Non-pigmented ciliary epithelial cell (primary cell): ENCODE measurements at regions not wholly inside any gene's neighbourhood (a gene's known extent, or its start where the extent isn't known, plus 50 kb on each side); places are given as distances from the start of the nearest gene placed in this dataset.

Experiments used
- DNase-seq: peaks from one replicate; pipeline ENCODE4 v3.0.0-alpha.2; 2010; ENCODE audit warnings: low read depth

DNA sequence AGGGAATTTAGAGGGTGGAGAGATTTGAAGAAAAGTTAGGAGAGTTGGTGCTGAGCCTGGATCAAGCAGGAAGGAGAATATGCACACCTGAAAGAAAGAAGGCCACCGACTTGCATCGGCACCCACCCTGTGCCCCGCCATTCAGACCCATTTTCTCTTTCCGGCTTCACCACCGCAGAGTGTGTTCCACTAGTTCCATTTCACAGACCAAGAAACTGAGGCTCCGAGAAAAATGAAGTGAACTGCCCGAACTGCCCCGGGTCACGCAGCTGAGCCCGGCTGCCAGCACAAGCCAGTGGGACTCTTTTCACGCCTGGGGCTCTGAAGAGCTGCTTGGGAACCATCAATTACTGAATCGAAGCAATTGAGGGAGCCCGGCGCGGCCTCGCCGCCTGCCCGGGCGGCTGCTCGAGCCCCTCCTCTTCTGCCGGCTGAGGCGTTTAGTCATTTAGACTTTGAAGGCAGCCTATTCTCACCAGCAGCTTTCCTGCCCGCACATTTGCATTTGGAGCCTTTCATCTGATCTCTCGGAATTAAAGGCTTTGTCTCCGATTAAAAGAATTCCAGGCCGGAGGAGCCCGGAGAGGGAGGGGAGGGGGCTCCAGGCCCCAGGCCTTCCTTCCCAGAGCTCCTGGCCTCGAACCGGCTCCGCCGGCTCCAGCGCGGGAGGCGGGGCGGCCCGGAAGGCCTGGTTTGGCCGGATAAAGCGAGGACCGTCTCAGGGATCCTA lies 140.2 kb upstream of the PJA1 start:
- DNase-seq, result no peak

DNA sequence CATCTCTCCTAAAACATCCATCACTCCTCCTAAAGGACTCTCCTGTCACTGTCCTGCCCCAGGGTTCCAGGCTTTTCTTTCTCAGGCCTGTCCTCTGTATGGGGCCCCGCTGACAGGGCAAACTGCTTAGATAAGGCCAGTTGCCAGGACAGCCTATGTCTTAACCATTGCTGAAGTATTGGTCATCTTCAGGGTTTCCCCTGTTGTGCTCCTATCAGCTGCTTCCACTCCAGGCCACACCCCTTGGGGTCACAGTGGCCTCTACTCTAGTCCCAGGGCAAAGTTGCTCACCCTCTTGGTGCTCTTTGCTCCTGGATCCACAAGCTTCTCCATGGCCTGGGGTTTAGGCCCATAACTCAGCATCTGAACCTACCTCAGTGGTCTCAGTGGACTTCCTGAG lies 138.0 kb upstream of the PJA1 start:
- no peak for DNase-seq

DNA sequence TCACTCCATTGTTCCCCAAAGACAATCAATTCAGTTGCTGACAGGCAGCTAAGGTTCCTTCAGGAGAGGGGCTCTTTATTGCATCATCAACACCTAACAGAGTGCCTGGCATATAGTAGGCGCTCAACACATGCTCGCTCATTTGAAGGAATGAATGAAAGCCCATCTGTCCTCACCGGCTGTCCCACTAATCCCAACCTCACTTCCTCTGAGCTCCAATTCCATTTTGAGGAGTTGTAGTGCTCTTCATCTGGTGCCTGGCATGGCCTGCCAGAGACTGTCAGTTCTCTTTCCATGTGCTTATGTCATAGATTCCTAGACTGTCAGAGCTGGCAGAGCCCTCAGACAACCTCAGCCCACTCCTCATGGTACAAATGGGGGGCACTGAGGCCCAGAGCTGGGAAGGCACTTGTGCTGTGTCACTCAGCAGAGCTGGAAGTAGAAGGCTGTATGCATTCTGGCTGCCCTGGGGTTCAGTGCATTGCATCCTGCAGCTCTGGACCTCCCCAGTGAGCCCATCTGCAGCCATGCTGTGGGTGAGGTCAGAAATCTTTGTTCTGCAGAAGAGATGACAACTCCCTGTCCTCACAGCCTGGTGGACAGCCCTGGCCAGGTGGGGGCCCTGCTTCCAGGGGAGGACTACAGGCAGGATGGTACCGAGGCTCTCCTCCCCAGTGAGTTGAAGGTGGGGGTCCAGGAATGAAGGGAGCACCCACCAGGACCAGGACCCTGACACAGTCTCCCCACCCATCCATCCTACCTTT lies 134.9 kb upstream of the PJA1 start:
- no peak for DNase-seq

DNA sequence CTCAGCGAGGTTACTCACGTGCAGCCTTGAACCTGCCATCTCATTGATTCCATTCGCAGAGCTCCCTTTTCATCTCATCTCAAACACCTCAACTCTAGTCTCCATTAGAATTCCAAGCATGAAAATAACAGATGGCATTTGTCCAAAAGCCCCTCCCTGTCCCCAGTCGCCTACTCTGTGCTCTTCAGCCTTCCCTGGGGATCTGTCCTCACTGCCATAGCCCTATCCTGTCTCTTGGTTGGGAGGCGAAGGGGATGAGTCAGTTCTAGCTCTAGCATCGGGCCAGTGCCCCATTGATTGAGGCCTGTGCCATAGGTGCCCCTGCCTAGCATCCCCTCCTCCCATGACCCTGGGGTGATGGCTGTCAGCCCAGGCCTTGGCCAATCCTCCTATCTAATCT lies 134.0 kb upstream of the PJA1 start:
- no peak for DNase-seq

DNA sequence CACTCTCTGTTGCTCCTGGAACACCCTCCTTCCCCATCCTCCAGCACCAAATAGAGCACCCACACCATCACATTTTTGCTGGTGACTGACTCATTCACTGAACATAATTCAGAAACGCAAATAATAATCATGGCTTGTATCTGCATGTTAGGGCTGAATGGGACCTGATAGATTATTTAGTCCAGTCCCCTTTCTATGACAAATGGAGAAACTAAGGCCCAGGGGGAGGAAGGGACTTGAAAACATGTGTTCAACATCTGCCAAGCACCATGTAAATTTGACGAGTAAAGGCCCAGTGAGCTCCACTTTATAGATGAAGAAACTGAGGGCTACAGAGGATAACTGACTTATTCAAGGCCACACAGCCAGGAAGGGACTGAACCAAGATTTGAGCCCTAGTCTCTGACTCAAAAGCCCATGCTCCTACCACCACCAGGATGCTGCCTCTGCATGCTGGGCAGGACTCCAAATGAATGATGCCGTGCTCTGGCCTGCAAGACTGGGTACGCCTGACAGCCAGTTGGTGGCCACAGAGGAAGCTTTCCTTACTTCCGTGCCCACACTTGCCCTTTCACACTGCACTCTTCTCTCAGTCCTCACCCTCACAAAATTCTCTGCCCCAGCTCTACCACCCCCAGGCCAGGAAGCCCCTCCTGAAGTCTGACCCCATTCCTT lies 133.3 kb upstream of the PJA1 start:
- DNase-seq, result no peak

DNA sequence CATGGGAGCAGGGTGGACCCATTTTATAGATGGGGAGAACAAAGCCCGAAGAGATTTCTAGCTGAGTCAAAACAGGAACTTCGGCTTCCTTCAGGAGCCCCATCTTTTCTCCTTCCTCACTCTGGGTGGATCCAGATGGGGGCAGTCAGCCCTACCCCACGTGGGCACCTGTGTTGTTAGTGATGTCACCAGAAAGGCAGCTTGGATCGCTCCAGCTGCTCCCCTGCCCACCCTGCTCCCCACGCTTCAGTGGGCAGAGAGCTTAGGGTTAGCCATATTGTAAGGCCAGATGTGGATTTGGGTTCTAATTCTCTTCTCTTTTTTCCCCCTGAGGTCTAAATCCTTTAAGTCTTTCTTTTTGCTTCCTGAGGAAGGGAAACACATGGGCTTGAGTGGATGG lies 132.3 kb upstream of the PJA1 start:
- DNase-seq, result no peak

DNA sequence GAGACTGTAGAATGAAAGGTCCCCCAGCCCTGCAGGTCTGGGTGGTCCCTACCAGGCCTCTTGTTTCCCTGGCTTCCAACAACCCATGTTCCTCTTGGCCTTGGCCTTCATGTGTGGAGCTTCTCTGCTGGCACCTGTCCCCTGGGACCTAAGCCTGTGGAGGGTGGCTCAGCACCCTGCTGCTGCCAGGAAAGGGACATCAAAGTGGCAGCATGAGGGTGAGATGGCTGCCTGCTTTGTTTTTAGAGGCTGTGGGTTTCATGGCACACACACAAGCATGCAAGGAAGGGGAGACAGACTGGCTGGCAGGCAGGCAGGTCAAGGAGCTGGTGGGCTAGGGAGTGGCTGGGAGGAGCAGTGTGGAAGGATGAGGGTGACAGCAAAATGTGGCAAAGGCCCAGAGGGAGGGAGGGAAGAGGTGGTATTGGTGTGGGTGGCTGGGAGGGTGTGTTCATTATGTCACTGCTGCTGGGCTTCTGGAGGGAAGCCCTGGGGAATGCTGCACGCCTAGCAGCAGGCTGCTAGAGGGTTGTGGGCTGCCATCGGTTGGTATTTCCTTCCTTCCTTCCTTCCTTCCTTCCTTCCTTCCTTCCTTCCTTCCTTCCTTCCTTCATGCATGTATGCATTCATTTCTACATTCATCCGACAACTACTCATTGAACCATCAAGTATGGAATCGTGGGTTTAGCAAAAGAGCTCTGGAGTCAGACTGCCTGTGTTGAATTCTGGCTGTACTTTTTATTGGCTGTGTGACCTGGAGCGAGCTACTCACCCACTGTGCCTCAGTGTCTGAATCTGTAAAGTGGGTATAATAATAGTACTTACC lies 128.7 kb upstream of the PJA1 start:
- no peak for DNase-seq

DNA sequence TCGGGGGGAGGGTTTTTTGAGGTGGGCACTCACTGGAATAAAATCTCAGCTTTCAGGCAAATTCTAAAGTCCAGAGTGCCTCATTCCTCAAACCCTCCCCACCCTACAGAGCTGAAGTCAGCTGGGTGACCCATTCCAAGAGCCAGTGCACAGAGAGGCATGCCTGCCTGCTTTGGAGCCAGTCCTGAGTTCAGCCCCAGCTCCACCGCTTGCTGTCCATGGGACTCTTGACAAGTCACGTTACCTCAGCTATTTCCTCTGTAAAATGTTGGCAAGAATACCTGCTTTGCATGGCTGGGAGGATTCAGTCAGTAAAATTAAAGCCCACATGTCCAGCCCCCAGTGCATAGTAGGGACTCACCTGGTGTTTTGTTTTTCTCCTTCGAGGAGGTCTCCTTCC lies 125.9 kb upstream of the PJA1 start:
- DNase-seq, result no peak

DNA sequence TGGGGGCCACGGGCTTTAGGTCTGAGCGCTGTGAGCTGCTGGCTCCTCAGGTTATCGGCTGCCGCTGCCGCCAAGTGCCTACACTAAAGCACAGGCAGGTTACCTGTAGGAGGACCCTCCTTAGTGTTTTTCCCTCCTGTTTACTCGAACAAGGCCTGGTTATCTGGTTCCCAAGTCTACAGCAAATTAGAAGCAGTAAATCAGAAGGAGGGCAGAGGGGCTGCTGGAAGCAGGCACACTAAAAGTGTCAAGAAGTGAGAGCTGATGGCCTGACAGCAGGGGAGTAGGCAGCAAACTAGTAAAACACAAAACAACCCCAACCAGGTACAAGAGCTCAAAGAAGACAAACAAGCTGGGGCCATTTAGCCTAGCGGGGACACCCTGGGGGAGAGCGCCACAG lies 125.0 kb upstream of the PJA1 start:
- DNase-seq, result no peak

DNA sequence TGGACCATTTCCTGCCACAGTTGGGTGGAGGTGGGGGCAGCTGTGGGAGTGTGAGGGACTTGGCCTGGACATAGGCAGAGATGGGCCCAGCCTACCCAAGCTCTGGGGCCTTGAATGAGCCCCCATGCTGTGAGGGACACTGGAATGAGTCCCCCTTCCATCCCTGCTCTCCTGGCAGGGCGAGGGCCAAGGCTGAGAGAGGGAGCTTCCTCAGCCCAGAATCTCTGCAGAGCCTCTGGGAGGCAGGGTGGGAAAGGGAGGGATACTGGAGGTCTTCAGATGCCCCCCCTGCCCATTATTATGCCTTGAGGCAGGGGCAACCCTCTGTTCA lies 124.5 kb upstream of the PJA1 start:
- no peak for DNase-seq

DNA sequence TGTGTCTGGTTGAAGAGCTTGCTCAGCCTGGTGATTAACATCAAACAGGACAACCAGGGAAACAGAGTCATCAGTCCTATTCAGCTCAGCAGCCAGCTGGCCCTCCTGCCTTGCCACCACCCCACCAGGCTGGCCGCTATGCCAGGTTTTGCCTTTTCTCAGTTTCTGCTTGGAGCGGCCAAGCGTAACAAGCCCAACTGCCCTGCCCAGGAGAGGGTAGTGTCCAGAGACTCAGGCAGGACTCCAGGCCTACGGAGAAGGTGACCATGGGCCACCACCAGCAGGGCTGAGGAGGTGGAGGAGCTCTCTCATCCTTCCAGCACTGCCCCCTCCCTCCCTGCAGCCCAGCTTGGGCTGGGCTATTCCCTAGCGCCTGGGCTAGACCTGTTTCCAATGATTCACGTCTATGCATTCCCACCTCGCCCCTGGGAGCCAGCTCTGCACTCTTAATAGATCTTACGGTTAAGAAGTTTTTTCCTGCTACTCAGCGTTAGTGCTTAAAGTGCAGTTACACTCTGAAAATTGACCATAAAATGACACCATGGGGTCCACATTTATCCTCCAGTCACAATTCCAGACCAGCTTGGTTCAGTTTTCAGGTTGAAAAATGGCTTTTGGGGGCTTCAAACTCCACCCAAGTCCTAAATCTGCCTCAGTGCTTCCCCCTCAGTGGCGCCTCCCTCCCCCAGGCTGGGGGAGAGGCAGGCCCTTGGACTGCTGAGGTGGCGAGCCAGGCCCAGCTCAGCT lies 124.0 kb upstream of the PJA1 start:
- DNase-seq, result no peak

DNA sequence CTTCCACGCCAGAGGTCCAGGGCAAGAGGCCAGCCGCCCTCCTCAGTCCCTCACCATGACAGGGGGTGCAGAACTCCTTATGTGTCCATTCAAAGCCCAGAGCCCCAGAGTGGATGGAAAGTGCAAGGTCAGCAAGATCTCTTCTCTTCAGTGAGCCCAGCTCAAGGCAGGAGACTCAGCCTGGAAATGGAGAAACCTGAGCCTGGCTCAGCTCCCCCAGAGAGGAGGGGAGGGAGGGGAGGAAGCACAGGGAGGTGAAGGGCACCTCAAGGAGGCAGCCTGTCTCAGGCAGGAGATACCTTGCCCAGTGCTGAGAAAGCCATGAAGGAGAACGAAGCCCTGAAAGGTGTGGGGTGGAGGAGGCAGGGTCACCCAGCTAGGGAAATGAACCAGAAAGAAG lies 121.8 kb upstream of the PJA1 start:
- DNase-seq, result no peak

DNA sequence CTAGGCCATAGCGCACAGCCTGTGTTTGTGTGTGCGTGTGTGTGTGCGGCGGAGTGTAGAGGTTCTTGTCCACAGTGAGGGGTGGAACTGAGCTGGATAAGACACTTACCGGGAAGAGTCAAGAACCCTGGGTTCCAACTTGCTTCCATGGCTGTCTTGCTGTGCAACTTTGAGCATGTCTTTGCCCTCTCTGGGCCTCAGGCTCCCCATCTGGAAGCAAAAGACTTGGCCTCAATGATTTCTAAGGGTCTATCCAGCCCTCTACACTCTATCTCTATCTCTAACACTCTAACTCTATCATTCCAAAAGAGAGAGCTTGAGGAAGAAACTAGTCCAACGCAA lies 121.3 kb upstream of the PJA1 start:
- DNase-seq, result no peak

DNA sequence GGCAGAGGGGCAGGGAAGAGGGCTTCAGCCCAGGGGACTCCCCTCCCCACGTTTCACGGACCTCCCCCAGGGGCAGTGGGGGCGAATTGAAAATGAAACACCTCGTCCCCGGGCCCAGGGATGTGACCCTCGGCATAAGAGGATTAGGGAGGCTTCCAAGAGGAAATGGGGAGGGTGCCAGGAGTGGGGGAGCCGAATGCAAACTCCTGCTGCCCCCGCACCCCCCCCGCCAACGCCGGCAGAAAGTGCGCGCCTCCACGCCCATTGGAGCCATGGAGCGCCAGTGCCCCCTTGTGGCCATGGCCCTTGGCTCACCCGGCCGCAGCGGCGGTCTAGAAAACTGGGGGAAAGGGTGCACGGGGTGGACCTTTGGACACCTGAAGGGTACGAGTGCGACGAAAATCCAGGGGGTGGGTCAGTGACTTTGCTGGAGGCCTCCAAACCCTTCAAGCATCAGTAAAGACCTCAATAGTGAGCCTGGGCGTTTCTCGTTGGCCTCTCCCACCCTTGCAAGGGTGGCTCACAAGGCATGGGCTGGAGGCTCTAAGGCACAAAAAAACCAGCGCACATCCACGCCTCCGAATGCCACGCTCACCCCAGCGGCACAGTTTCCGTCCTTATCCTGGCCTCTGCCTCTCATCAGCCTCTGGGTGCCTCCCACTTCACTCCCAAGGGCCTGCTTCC lies 120.8 kb upstream of the PJA1 start:
- DNase-seq, result no peak

DNA sequence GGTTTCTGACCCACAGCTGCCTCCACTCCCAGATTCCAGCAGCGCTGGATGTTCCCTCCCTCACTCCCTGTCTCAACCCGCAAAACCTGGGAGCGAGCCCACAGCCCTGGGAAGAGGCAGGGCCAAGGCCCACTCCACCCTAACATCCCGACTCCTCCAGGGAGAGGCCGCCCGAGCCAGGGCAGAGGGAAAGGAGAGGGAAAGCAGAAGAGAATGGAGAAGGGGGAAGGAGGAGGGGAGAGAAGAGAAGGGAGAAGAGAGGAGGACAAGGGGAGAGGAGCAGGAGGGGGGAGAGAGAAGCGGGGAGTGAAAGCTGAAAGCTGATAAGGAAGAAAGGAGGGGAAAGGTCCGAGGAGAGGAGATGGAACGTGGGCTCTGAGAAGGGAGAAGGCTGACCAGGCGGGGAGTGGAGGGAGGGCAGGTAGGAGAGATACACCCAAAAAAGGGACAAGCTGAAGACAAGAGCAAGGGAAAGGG lies 120.2 kb upstream of the PJA1 start:
- no peak for DNase-seq

DNA sequence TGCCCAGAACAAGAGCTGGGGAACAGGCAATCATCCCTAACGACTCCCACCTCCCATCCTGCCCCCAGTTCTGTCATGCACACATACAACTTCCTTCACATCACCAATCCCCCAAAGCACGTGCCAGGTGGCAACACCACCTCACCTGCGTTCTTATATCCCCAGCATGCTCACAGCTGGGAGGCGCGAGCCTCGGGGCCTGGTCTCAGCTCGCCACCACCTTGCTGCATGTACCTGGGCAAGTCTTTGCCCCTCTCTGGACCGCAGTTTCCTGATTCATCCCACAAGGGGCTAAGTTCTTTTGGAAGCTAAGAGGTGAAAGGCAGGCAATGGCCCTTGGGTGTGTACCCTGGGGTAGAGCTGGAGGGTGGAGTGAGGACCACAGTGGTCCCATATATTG lies 119.2 kb upstream of the PJA1 start:
- no peak for DNase-seq

DNA sequence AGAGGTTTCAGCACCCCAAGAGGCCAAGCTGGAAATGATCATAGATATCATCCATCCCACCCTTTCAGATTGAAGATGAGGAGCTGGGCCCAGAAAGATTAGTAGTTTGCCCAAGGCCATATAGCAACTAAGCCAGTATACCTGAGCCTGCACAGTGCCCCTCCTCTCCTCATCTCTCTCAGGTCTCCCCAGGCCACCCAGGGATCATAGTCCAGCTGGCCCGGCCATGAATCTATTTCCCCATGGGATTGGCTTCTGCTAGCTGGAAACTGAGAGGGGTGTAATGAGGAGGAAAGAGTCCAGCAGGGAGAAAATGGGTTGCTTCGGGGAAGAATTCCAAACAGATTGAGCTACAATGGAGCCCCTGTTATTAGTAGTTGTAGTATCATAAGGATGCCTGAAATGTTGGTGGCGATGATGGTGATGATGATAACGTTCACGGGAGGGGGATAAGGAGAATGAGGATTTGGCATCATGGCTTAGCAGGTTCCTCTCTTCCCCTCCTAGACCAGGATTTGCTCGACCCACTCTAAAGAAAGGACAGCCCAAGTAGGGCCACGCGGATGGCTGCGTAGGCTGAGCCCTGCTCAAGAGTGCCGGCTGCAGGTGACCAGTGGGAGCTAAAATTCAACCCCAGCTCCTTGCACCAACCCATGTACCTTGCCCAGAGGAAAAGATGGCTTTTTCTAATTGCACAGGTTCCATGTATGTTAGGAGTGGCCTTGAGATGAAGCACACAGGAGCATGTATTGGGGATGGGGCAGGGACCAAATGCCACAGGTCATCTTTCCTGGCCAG lies 117.8 kb upstream of the PJA1 start:
- no peak for DNase-seq

DNA sequence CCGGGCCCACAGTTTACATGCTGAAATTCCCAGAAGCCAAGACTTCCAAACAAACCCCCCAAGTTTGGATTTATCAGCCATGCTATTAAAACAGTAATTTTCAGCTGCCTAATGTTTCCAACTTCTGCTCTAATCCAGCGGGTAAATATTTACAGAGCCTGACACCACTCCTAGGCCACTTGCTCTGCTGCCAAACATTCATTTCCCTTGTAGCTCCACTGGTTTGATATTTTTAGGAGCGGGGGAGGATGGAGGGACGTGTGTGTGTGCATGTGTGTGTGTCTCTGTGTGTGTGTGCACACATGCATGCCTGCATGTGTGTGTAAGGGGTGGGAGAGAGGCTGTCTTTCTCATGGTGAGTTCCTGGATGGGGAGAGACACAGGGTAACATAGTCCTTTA lies 115.7 kb upstream of the PJA1 start:
- DNase-seq, result no peak

DNA sequence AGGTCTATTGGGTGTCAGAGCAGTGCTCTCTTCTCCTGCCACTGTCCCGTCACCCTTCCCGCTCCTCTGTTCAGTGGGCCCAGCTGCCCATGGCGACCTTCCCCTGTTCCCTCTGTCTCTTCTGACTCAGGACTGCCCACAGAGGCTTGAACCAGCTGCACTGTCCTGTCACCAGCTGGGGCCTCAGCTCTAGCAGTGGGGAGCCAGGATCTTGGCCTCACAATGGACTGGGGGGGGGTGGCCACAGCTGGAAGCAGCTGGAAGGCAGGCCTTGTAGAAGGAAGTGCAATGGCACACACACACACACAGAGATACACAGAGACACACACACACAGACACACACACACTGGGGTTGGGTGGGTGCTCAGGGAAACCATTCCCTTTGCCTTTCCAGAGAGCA lies 114.0 kb upstream of the PJA1 start:
- no peak for DNase-seq

DNA sequence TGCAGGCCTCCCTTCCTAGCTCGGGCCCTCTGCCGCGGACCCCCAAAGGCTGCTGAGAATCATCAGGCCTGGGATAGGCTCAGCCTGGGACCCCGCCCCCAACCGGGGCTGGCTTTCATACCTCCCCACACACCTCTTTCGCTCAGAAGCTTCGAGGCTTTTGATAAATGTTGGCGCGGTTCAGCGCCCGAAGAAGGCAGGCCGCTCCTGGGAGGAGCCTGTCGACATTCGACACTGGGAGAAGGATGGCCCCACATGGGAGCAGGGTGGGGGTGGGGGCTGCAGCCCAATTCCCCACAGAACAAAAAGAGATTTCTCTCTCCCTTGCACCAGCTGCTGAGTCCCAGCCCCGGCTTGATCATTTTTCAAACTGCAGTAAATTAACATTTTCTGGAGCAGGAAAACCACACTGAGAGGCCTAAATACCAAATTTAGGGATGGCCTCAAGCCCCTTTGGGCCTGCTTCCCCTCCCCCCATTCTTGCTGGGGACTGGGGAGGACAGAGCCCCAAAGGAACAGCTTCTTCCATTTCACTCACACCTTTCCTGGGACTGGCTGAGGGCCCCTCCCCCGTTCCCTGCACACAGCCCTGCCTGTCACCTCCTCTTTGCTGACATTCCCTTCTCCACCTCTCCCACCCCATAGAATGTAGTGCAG lies 112.9 kb upstream of the PJA1 start:
- DNase-seq, result no peak
